HG03439 (cell line): ENCODE measurements at regions not wholly inside any gene's neighbourhood (a gene's known extent, or its start where the extent isn't known, plus 50 kb on each side); places are given as distances from the start of the nearest gene placed in this dataset.
"Not testable (repeated sequence)": the region's sequence is repeated elsewhere in the genome, so short reads cannot be mapped to it uniquely, and the experiment has no call there.

ENCODE experiments used
- ATAC-seq: cut with Tn5 transposase; IDR thresholded peaks from one replicate; pipeline ENCODE4 v1.9.1; 2021; ENCODE audit warnings: mild to moderate bottlenecking, moderate library complexity; ENCODE audit not compliant: unreplicated experiment

DNA sequence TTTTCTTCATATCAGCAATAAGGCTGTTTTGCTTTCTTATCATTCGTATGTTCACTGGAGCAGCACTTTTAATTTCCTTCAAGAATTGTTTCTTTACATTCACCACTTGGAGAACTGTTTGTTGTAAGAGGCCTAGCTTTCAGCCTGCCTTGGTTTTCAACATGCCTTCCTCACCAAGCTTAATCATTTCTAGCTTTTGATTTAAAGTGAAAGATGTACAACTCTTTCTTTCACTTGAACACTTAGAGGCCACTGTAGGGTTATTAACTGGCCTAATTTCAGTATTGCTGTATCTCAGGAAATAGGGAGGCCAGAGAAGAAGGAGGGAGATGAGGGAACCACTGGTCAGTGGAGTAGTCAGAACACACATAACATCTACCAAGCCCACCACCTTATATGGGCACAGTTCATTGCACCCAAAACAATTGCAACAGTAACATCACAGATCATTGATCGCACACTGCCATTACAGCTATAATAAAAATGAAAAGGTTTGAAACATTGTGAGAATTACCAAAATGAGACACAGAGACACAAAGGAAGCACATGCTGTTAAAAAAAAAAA, 181.4 kb upstream of the TUBA3C start:
- ATAC-seq, result no peak

DNA sequence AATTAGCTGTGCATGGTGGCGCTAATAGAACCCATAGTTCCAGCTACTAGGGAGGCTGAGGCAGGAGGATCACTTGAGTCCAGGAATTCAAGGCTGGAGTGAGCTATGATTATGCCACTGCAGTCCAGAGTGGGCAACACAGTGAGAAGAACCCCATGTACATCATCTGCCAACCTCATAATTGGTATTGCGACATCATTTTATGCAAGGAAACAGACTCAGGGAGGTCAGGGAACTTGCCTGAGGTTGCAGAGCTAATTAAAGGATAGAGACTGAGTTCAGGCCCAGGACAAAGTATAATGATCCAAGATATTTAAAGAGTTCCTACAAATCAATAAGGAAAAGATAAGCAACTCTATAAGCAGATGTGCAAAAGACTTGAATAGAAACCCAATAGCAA, 178.1 kb upstream of the TUBA3C start:
- ATAC-seq, result not testable (repeated sequence)

DNA sequence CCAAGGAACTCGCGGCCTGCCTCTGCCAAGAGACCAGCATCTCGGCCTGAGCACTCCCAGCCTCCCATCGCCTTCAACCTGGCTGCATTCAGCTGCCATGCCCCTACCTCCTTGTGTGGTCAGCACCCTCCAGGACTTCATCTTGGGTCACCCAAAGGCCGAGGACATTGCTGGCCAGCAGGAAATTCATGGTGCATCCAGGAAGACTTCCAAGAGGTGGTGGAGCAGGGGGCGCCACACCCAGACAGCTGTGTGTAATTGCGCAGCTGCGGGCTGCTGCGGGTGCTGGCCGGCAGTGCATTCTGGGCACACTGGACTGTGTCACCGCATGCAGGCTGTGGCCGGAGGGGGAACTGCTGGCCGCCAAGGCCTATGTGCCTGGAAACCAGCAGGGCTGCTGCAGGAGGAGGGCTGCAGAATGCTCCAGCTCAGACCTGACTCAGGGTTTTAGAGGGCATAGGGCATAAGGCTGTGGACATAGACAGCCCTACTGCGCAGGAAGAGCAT, 164.3 kb upstream of the TUBA3C start:
- no peak for ATAC-seq

DNA sequence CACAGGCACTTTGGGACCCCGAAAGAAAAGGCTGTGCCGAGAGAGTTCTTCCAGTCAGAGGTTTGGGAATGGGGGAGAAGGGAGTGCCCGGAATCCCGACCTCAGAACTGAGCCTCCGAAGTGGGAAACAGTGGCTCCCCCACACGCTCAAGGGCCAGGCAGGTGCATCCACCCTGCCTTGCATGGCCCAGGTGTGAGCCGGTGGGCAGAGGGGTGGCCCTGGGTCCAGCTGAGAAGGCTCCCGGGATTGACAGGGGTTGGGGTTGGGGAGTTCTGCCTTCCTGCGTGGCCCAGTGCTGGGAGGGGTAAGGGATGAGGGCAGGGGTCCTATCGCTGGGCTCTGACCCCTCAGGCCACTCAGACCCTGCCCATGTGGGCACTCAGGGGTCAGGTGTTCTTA, 163.5 kb upstream of the TUBA3C start:
- ATAC-seq, result peak; percentile 34

DNA sequence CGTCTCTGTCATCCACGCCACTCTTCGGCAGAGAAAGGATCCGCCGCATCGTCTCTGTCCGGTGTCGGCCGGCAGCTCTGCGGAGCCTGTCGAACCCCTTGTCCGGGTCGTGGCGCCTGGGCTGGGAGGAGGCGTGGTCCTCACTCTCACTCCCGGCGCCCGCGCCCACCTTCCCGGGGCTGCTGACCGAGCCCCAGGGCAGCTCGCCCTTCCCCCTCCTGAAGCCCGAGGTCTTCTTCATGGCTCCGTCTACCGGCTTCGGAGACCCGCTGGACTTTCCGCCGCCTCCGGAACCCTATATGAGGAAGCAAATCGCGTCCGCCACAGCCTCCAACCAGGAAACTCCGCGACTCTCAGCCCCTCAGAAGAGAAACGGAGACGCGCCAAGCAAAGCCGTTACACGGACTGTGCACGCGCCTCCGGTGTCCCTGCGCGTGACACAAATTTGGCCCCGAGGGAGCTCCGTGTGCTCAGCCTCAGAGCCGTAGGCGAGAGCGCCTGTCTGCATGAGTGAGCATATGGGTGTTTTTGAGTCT, 163.0 kb upstream of the TUBA3C start:
- ATAC-seq, result peak; percentile 65

DNA sequence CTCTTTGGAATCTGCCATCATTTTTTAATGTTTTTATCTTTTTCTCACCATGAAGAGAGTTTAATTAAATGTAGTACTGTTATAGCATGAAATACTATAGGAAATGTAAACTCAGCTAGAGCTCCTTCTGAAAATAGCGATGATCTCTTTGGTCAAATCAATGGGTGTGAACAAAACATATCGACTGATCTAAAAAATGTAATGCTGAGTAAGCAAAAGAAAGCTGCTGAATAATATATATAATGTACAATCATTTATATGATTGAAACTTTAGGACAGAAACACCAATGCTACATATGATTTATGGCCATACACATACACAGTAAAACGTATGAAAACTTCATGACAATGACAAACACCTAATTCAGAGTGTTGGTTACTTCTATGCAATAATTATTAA, 150.8 kb upstream of the TUBA3C start:
- ATAC-seq, result no peak

DNA sequence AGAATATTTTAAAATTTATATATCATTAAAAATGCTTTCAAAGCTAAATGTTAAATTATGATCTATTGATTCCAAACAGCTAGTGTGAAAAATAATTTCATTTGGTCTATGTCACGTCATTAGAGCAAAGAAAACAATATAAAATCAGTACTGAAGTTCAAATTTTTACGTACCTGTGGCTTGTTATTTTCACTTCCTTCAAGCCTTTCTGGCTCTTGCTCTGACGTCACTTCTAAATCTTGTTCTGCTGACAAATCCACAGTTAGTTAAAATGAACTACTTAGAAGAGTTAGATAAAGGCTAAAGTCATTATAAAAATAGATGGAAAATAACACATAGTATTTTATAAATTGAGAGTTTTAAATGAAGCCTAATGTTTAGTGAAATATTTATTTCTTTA, 147.7 kb upstream of the TUBA3C start:
- ATAC-seq, result no peak

DNA sequence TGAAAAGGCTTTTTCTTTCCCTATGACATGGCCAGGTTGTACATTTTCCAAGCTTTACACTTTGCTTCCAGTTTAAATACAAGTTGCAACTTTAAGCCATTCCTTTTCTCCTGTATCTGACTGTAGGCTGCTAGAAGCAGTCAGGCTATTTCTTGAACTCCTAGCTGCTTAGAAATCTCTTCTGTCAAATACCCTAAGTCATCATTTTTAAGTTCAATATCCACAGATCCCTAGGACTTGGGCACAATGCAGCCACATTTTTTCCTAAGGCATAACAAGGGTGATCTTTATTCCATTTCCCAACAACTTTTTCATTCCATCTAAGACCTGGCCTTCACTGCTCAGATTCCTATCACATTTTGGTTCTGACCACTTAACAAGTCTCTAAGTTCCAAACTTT, 142.7 kb upstream of the TUBA3C start:
- ATAC-seq, result no peak

DNA sequence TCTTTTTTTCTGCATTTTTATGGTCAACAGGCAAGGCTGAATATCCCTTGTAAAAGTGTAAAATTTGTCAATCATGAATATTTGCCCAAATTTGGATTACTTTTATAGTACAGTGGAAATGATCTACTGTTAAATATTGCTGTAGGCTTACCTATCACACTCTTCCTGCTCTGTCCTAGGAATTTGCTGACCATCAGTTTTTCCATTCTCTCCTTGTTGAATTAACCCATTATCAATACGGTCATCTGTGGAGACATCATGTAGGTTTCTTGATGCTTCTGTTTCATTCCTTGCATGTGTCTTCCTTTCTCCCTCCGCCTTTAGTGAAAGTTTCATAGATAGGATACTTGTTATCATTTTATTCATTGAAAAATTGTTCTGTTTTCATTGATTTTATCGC, 139.6 kb upstream of the TUBA3C start:
- no peak for ATAC-seq

DNA sequence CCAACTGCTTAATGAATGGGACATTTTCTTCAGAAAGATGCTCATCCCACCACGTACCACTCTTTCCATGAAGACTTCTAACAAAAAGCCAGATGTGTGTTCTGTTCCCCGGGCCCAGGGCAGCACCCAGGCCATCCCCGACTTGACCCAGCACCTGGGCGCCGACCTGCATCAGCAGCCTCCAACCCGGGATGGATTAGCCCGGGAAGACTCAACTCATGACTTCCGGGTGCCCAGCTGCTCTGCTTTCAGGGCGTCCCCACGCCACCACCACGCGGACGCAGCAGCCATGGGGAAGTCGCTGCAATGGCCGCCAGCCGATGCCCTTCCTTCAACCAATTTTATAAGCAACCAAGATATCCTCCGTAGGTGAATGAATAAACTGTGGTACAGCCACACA, 123.8 kb upstream of the TUBA3C start:
- no peak for ATAC-seq

DNA sequence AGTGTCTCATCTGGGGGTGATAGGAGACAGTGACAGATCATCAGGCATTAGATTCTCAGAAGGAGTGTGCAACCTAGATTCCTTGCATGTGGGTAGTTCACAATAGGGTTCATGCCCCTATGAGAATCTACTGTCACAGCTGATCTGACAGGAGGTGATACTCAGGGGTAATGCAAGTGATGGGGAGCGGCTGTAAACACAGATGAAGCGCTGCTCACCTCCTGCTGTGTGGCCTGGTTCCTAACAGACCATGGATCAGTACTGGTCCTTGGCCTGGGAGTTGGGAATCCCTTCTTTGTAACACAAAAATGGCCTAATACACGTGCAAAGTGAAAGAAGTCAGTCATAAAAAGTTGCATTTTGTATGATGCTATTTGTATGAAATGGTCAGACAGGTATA, 107.6 kb upstream of the TUBA3C start:
- ATAC-seq, result no peak

DNA sequence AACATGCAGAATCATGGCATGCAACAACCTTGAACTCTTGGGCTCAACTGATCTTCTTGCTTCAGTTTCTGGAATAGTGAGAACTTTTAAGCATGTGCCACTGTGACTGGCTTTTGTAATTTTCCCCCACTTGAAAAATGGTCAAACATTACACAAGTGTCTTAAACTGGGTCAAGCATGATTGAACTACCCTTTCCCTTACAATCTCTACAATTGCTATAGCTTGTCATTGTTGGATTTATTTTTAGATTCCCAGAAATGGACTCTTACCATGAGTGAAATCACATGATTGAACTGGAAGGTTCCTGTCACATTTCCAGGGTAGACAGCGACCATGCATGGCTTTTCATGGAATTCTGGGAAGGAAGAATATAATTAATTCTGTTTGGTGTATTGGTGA, 102.2 kb upstream of the TUBA3C start:
- no peak for ATAC-seq

DNA sequence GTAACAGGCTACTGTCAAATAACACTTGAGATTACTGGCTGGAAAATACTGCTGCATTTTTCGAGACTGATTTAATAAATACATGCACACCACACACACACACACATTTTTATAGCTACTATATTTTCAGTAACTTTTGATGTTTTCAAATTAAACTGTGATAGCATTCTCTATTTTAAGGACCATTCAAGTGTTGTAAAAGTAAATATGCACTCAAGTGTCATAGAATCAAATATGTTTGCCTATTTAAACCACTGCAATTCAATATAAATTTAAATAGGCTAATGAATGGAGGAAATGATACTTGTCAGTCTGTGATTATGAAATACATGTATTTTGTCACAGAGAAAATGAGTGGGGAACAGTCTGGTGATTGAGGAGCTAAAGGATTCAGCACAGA, 86.7 kb upstream of the TUBA3C start:
- ATAC-seq, result no peak

DNA sequence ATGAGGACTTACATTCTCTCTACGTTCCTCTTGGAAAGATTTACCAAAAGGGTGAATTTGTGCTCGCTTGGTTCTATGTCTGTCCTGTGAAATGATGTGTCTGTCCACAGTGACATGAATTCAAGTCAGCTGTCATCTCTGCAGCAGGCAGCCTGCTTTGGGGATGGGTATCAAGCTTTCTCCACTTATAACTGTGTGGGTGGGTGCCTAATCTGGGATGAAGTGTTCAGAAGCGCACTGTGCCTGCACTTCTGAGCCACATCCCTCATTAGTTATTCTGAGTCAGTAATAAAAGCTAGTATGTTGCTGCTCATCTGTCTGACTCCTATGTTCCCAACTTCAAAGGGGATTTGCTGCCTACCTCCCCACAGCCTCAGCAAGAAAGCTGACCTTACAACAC, 86.1 kb upstream of the TUBA3C start:
- no peak for ATAC-seq

DNA sequence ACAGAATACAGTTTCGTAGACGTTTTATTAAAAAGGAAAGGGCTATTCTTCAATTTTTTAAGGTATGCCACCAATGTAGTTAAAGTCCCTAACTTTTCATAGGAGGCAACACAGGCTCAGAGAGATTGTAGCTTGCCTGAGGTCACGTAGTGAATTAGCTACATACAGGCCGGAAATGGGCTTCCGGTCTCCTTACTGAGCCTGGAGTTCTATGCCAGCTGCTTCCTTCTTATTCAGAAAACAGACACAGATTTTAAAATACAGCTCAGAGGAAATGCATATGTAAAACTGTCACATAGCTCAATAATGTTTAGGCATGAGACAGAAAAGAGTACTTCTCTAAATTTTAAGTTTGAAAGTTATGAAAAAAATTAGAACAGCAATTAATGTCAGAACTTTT, 85.4 kb upstream of the TUBA3C start:
- ATAC-seq, result no peak

DNA sequence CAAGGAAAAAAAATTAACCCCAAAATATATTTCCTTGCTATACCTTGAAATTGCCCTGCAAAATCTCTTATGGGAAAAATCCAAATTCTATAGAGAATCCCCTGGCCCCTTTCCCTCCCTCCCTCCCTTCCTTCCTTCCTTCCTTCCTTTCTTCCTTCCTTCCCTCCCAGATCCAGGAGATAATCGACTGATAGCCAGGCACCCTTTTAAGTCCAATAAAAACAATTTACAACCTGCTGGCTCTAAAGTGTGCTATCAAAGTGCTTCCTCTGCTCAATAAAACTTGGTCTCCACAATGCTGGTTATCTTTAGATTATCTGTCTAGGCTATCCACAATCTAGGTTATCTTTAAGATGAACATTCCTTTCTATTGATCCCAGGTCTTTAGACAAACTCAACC, 83.1 kb upstream of the TUBA3C start:
- ATAC-seq, result no peak

DNA sequence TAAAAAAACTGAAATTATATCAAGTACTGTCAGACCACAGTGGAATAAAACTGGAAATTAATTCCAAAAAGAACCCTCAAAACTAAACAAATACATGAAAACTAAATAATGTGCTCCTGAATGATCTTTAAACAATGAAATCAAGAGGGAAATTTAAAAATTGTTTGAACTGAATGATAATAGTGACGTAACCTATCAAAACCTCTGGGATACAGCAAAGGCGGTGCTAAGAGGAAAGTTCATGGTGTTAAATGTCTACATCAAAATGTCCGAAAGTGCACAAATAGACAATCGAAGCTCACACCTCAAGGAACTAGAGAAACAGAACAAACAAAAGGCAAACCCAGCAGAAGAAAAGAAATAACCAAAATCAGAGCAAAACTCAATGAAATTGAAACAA, 70.8 kb upstream of the TUBA3C start:
- no peak for ATAC-seq

DNA sequence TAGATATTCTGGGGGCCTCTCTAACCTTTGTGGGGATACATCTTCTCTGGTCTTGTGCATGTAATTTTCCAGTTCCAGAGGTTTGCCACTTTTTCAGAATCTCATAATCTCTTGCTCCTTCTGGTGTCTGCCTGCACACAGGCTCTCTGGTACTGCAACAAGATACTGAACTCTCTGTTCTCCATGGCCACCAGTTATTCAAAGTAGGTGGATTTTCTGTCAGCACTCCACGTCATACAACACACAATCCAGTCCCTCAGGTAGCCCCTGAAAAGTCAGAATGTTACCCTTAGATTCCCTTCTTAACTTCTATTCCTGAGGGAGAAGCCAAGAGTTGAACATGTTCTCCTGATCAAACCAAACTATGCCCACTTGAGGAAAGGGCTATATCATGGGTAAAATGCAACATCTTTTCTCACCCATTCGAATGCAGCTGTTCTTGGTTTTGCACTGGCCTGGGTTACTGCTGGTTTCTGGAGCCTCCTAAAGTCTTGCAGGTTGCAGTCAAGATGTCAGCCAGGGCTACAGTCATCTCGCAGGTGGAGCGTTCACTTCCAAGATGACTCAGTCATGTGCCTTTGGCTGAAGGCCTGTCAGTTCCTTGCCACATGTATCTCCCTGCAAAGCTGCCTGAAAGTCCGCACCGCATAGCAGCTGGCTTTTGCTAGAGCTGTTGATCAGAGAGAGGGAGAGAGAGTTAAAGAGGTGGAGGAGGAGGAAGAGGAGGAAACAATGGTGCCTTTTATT, 57.7 kb upstream of the TUBA3C start:
- peak; percentile 64 for ATAC-seq
